Endothelial cell (in vitro differentiated cells): ENCODE measurements at regions not wholly inside any gene's neighbourhood (a gene's known extent, or its start where the extent isn't known, plus 50 kb on each side); places are given as distances from the start of the nearest gene placed in this dataset.

ENCODE experiments used
- DNase-seq: peaks from one replicate; pipeline ENCODE4 v3.0.0; 2021; ENCODE audit warnings: low spot score
- H3K27ac Mint-ChIP-seq: one replicate; pipeline ENCODE4 v1.8.0; 2021; ENCODE audit warnings: mixed read lengths, inconsistent platforms; ENCODE audit not compliant: unreplicated experiment
- H3K27me3 Mint-ChIP-seq: one replicate; pipeline ENCODE4 v1.8.0; 2021; ENCODE audit warnings: mild to moderate bottlenecking, moderate library complexity, mixed read lengths, inconsistent platforms; ENCODE audit not compliant: unreplicated experiment
- H3K36me3 Mint-ChIP-seq: one replicate; pipeline ENCODE4 v1.8.0; 2021; ENCODE audit warnings: mild to moderate bottlenecking, low read depth, mixed read lengths, inconsistent platforms; ENCODE audit not compliant: unreplicated experiment
- H3K4me1 Mint-ChIP-seq: one replicate; pipeline ENCODE4 v1.8.0; 2021; ENCODE audit warnings: mild to moderate bottlenecking, mixed read lengths, inconsistent platforms; ENCODE audit not compliant: unreplicated experiment
- H3K4me3 Mint-ChIP-seq: one replicate; pipeline ENCODE4 v1.8.0; 2021; ENCODE audit warnings: mild to moderate bottlenecking, mixed read lengths, inconsistent platforms; ENCODE audit not compliant: unreplicated experiment
- H3K9me3 Mint-ChIP-seq: one replicate; pipeline ENCODE4 v1.8.0; 2021; ENCODE audit warnings: mixed read lengths, inconsistent platforms; ENCODE audit not compliant: unreplicated experiment
- TF ChIP-seq, protein P1 (sequence below): fragments of 200-600 bp; sonication (generic); IDR thresholded peaks from one replicate; pipeline ENCODE4 v1.5.0; 2021; ENCODE audit warnings: antibody characterized with exemption; ENCODE audit not compliant: unreplicated experiment

DNA sequence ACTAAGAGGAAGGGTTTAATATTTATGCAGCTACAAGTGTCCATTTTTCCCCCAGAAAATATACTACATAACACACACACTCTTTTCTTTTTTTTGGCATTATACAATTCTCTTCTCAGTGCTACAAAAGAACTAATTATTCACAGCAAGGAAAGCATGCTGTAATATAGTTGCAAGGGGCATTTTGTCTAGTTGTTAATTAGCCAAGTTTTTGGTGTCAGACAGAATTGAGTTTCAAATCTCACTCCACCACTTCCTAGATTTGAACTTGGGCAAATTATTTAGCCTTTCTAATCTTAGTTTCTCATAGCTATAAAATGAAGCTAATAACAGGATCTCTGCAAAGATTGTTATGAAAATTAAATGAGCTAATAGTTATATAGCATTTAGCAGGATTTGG lies 60.0 kb upstream of the VTCN1 start:
- no peaks in the 10 kb centered on the region for H3K36me3 Mint-ChIP-seq
- TF ChIP-seq, protein P1, sequence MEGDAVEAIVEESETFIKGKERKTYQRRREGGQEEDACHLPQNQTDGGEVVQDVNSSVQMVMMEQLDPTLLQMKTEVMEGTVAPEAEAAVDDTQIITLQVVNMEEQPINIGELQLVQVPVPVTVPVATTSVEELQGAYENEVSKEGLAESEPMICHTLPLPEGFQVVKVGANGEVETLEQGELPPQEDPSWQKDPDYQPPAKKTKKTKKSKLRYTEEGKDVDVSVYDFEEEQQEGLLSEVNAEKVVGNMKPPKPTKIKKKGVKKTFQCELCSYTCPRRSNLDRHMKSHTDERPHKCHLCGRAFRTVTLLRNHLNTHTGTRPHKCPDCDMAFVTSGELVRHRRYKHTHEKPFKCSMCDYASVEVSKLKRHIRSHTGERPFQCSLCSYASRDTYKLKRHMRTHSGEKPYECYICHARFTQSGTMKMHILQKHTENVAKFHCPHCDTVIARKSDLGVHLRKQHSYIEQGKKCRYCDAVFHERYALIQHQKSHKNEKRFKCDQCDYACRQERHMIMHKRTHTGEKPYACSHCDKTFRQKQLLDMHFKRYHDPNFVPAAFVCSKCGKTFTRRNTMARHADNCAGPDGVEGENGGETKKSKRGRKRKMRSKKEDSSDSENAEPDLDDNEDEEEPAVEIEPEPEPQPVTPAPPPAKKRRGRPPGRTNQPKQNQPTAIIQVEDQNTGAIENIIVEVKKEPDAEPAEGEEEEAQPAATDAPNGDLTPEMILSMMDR = no peak
- H3K9me3 Mint-ChIP-seq = no peaks in the 10 kb centered on the region
- no peak for DNase-seq
- peaks cover 7% of the 10 kb centered on the region for H3K4me1 Mint-ChIP-seq
- H3K27ac Mint-ChIP-seq = no peak overlapping the region
- H3K27me3 Mint-ChIP-seq = no peaks in the 10 kb centered on the region
- H3K4me3 Mint-ChIP-seq = no peak overlapping the region

DNA sequence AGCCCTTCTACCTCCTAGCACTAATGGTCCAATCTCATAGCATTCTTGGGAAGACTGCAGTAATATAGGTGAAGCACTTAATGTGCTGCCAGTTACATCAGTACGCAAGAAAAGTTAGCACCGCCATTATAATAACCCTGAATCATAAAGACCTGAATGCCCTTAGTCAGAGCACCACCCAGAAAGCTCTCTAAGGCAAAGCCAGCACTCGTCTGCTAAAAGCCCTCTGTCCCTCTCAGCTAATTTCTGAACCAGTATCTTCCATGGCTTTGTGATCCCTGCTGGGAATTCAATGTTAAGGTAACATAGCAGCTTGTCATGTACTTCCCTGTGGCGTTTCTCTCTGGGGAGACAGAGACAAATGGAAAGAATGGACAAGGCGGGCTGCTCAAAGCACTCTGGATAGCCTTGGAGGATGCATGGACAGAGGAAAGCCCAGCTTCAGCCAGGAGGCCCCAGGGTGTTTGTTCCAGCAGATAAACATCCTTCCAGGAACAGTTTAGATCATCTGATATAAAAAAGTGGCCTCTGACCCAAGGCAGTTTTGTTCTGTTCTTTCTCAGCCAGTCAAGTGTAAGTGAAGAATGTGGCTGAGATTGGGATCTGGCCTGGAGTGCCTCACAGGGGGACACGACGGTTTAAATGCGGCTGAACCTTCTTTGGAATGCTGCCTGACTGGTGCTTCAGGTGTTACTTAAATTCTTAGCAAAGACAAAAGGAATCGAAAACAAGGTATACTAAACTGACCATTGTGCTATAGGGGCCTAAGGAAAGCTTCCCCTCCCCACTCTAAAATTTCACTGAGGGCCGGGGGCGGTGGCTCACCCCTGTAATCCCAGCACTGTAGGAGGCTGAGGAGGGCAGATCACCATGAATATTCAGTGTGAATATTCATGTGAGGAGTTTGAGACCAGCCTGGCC lies 58.1 kb upstream of the VTCN1 start:
- H3K27me3 Mint-ChIP-seq = no peaks in the 10 kb centered on the region
- H3K4me3 Mint-ChIP-seq = no peak overlapping the region
- no peak overlapping the region for H3K27ac Mint-ChIP-seq
- no peak for DNase-seq
- TF ChIP-seq, protein P1 = no peak
- peaks cover 7% of the 10 kb centered on the region for H3K4me1 Mint-ChIP-seq
- H3K9me3 Mint-ChIP-seq = no peaks in the 10 kb centered on the region
- H3K36me3 Mint-ChIP-seq = no peaks in the 10 kb centered on the region

DNA sequence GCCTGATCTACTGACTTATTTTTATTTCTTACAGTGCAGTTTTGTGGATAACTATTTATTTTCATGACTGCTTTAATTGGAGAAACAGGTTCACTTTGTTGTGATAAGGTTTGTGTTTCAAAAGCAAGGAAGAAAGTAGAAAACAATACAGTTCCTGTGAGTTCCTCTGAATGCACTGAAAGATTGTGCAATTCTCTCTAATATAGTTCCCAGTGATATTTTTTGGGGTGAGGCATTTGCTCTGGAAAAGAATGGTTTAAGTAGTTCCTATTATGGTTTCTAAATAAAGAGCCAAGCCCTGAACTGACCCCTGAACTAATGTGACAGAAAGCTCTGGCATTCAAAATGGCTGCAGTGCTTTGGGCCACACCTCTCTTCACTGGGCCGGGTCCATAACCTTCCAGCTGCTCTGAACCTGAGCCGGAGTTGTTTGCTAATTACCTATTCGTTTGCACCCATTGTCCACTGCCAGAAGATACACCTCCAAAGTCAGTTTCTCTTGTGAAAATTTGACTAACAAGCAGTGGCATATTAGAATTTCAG lies 56.6 kb upstream of the VTCN1 start:
- H3K9me3 Mint-ChIP-seq = no peaks in the 10 kb centered on the region
- H3K4me3 Mint-ChIP-seq = no peak overlapping the region
- TF ChIP-seq, protein P1 = no peak
- H3K27ac Mint-ChIP-seq = no peak overlapping the region
- DNase-seq = no peak
- no peaks in the 10 kb centered on the region for H3K27me3 Mint-ChIP-seq
- H3K4me1 Mint-ChIP-seq = peaks cover 7% of the 10 kb centered on the region
- no peaks in the 10 kb centered on the region for H3K36me3 Mint-ChIP-seq

DNA sequence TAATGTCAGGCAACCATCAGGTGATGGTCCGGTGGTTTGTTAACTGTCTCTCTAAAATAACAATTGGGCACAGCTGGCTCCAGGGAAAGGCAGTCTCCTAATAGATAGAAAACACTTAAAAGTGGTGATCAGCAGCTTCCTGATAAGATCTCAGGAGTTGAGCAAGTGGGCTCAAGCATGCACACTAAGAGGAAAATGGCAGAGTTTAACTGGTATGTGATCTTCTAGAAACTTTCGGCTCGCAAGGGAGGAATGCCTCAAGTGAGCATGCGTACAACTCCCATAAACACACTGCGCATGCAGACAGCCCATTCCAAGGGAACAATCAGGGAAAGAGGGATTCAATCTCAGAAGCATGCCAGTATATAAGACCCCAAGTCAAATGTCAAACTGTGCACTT lies 52.2 kb upstream of the VTCN1 start:
- no peaks in the 10 kb centered on the region for H3K4me1 Mint-ChIP-seq
- peaks cover 1% of the 10 kb centered on the region for H3K27me3 Mint-ChIP-seq
- DNase-seq = no peak
- H3K9me3 Mint-ChIP-seq = no peaks in the 10 kb centered on the region
- H3K36me3 Mint-ChIP-seq = no peaks in the 10 kb centered on the region
- H3K27ac Mint-ChIP-seq = no peak overlapping the region
- TF ChIP-seq, protein P1 = no peak
- no peak overlapping the region for H3K4me3 Mint-ChIP-seq

DNA sequence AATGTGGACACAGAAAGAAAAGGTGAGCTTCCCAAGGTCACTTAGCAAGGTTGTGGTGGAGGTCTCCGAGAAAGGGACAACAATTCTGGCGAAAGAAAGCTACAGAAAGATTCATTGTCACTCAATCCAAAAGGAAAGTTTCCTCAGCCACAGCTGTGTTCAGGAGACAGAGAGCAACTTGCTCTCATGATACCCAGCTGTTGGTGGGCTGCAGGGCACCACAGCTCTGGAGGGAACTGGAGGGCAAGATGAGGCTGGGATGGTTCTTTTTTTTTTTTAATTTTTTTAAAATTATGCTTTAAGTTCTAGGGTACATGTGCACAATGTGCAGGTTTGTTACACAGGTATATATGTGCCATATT lies 50.7 kb upstream of the VTCN1 start:
- Mint-ChIP-seq H3K36me3 (no peaks in the 10 kb centered on the region), H3K27me3 (peaks cover 1% of the 10 kb centered on the region), H3K4me3 (no peak overlapping the region), H3K4me1 (no peaks in the 10 kb centered on the region), H3K27ac (no peak overlapping the region), H3K9me3 (no peaks in the 10 kb centered on the region)
- TF ChIP-seq, protein P1 = no peak
- no peak for DNase-seq
